ENCODE measurements at regions not wholly inside any gene's neighbourhood (a gene's known extent, or its start where the extent isn't known, plus 50 kb on each side); places are given as distances from the start of the nearest gene placed in this dataset.
A peak's percentile ranks its signal among the peaks of the same experiment; 100 is the strongest.

- H3K4me3 ChIP-seq: no peak overlapping the region
- H3K36me3 ChIP-seq: no peaks in the 10 kb centered on the region
- no peak overlapping the region for H3K27ac ChIP-seq
- DNase-seq: no peak
- H3K4me1 ChIP-seq: no peaks in the 10 kb centered on the region
- peaks cover 0 to 4% (median 0%) of the 10 kb centered on the region in 4 donors for H3K9me3 ChIP-seq
- H3K27me3 ChIP-seq: no peaks in the 10 kb centered on the region
- no peak for TF ChIP-seq POLR2A (IDR thresholded peaks at IDR 0.05)
- no peak for TF ChIP-seq CTCF (IDR thresholded peaks at IDR 0.05)
Observed at GRCh38 chr6:117168296-117169063, 96.9 kb upstream of the VGLL2 start.

- no peaks in the 10 kb centered on the region for H3K36me3 ChIP-seq
- no peak for DNase-seq
- peaks cover 0 to 4% (median 0%) of the 10 kb centered on the region in 4 donors for H3K9me3 ChIP-seq
- no peaks in the 10 kb centered on the region for H3K4me1 ChIP-seq
- no peak overlapping the region for H3K4me3 ChIP-seq
- no peaks in the 10 kb centered on the region for H3K27me3 ChIP-seq
- no peak overlapping the region for H3K27ac ChIP-seq
- TF ChIP-seq CTCF (IDR thresholded peaks at IDR 0.05) (no peak), POLR2A (IDR thresholded peaks at IDR 0.05) (no peak)
Observed at GRCh38 chr6:117169064-117169665, 96.2 kb upstream of the VGLL2 start.

- no peaks in the 10 kb centered on the region for H3K27me3 ChIP-seq
- no peak overlapping the region for H3K27ac ChIP-seq
- H3K4me1 ChIP-seq: no peaks in the 10 kb centered on the region
- DNase-seq: no peak
- peaks cover 0 to 4% (median 0%) of the 10 kb centered on the region in 4 donors for H3K9me3 ChIP-seq
- no peak for TF ChIP-seq CTCF (IDR thresholded peaks at IDR 0.05)
- no peak for TF ChIP-seq POLR2A (IDR thresholded peaks at IDR 0.05)
- H3K4me3 ChIP-seq: no peak overlapping the region
- no peaks in the 10 kb centered on the region for H3K36me3 ChIP-seq
Observed at GRCh38 chr6:117169781-117170281, 95.5 kb upstream of the VGLL2 start.

- H3K36me3 ChIP-seq: no peaks in the 10 kb centered on the region
- DNase-seq: no peak
- no peaks in the 10 kb centered on the region for H3K27me3 ChIP-seq
- H3K4me3 ChIP-seq: no peak overlapping the region
- H3K9me3 ChIP-seq: peaks cover 0 to 4% (median 0%) of the 10 kb centered on the region in 4 donors
- no peaks in the 10 kb centered on the region for H3K4me1 ChIP-seq
- no peak overlapping the region for H3K27ac ChIP-seq
- TF ChIP-seq POLR2A (IDR thresholded peaks at IDR 0.05) (no peak), CTCF (IDR thresholded peaks at IDR 0.05) (no peak)
Observed at GRCh38 chr6:117174835-117175360, 90.5 kb upstream of the VGLL2 start.

GRCh38 chr6:117188627-117189201, 76.6 kb upstream of the VGLL2 start:
- H3K4me3 ChIP-seq: no peak overlapping the region
- no peak overlapping the region for H3K27ac ChIP-seq
- DNase-seq: no peak
- H3K9me3 ChIP-seq: no peaks in the 10 kb centered on the region
- no peaks in the 10 kb centered on the region for H3K36me3 ChIP-seq
- no peaks in the 10 kb centered on the region for H3K27me3 ChIP-seq
- TF ChIP-seq POLR2A (IDR thresholded peaks at IDR 0.05) (no peak), CTCF (IDR thresholded peaks at IDR 0.05) (peak in 2 of 6 experiments; percentile 9 to 19)
- no peaks in the 10 kb centered on the region for H3K4me1 ChIP-seq

All from Peyer's patch (tissue), 4 donors.